GM18505 (cell line): ENCODE measurements at regions not wholly inside any gene's neighbourhood (a gene's known extent, or its start where the extent isn't known, plus 50 kb on each side); places are given as distances from the start of the nearest gene placed in this dataset.

Experiments
- ATAC-seq: cut with Tn5 transposase; IDR thresholded peaks from one replicate; pipeline ENCODE4 v1.9.1; 2021; ENCODE audit not compliant: unreplicated experiment
- POLR2A ChIP-seq: IDR thresholded peaks from 4 replicates; pipeline ENCODE4 v1.6.1; 2011; ENCODE audit warnings: borderline replicate concordance; ENCODE audit not compliant: insufficient read depth, insufficient read length; ENCODE audit errors: extremely low read depth

DNA sequence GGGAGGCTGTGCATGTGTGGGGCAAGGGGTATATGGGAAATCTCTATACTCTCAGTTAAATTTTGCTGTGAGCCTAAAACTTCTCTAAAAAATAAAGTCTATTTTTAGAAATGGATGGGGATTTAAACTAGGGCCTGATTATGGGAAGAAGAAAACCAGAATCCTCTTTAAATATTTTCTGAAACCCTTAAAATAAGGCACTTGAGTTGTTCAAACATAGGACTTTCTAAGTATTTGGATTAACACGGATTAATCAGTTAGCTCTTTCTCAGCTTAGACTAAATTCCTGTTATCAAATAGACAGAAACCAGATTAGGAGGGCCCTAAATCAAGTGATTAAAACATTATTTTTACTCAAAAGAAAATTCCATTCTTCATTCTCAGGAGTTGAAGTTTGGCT, 438.4 kb downstream of the EFNA5 start:
- no peak for ATAC-seq
- TF ChIP-seq POLR2A, result no peak

DNA sequence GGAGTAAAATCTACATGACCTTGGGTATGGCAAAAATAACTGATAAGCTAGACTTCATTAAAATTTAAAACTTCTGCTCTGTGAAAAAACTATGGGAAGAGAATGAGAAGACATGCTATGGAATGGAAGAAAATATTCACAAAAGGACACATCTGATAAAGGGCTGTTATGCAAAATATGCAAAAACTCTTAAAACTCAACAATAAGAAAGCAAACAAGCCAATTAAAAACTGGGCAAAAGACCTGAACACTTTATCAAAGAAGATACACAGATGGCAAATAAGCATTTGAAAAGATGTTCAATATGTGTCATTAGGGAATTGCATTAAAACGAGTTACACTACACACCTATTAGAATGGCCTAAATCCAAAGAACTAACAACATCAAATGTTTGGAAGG, 439.5 kb downstream of the EFNA5 start:
- ATAC-seq, result no peak

DNA sequence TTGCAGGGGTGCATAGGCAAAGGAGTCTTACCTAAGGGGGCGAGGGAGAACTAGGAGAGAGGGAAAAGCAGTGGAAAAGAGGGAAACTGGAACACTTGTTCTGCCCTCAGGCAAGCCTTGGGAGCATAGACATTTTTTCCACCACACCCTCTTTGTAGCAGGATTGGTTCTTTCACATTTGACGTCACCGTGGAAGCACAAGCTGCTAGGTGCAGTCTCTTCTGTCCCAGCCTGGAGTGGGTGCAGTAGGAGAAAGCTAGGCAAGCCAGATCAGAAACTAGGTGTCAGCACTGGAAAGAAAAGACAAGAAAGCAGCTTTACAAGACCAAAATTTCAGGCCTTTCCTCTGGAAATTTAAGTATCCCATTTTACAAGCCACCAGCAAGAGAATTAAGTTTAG, 440.4 kb downstream of the EFNA5 start:
- no peak for ATAC-seq
- no peak for TF ChIP-seq POLR2A

More for the DNA sequence above, 439.5 kb downstream of the EFNA5 start:
- TF ChIP-seq POLR2A, result no peak

DNA sequence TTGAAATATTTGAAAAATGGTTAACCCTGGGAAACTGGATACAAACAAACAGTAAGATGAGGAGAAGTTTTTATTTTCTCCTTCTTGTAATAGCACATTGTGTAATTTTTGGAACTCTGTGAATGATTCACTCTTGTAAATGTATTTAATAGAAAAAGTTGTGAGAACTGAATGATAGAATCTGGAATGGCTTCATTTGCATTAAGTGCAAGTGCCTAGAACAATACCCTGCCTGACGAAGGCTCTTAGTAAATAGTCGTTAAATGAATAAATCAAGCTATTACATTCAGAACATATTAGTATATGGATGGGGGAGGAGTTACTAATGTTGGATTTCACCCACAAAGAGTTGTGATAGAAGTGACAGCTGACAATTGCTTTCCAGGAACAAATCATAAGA, 442.5 kb downstream of the EFNA5 start:
- ATAC-seq, result no peak
- TF ChIP-seq POLR2A, result no peak

DNA sequence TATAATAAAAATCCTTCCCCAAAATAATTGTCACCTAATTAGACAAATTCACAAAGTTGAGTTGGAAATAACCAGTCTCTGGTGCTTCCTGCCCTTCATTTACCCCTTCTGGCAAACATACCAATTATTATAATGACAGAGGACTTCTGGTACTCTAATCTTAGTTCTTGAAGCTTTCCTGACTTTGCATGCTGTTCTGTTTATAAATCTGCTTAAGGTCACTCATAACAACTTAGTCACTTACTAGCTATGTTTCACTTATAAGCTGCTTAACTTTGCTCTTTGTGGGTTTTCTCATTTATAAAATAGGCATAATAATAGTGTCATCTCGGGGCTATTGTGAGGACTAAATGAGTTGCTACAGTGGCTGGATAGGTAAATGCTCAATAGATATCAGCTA, 446.5 kb downstream of the EFNA5 start:
- ATAC-seq, result no peak
- TF ChIP-seq POLR2A, result no peak

DNA sequence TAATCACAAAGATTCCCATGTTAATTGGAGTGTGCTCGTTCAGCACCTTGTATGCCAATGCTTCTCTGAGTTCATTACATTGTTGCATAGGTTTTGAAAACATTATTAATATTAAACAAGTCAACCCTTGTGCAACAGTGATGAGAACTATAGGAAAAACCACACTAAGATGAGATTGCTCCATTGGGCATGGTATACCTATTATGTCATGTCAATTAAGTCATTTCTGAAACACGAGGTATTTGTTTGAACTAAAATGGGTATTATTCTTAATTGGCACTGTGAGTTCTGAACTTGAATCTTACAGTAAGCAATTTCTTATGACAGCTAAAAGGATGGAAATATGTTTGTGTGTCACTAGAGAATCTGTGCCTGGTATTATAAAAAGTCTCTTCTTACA, 447.7 kb downstream of the EFNA5 start:
- ATAC-seq, result no peak
- no peak for TF ChIP-seq POLR2A

DNA sequence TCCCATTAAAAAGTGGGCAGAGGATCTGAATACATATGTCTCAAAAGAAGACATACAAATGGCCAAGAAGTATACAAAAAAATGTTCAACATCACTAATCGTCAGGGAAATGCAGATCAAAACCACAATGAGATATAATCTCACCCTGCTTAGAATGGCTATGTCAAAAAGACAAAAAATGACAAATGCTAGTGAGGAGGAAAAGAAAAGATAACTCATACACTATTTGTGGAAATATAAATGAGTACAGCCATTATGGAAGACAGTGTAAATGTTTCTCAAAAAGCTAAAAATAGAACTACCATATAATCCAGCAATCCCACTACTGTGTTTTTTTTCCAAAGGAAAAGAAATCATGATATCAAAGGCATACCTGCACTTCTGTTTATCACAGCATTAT, 450.7 kb downstream of the EFNA5 start:
- TF ChIP-seq POLR2A, result no peak
- ATAC-seq, result no peak

DNA sequence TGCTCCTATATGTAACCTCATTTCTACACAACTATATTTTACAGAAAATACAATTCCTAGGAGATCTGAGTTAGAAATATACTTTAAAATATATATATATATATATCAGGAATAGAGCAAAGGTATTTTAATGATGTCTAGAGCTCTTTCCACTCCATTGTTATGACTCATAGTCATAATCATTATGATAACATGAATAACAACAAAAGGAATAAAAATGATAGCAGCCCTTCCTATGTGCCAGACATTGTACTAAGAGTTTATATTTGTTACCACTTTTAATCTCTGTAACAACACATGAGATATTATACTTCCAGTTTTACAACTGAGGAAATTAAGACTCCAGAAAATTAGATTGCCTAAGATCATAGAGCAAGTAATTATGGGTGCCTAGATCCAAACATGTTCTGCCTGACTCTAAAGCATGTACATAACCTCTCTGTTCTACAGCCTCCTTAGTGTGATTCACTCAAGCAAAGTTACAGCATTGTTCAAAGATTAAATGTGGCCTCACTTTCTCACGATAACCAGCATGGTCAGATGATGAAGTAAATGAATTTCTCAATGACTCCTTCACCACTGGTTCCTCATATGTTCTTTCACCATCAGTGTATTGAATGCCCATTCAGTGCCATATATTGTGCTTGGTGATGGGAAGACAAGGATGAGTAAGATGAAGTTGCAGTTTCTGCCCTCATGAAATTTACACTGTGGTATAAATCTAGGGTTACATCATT, 452.1 kb downstream of the EFNA5 start:
- no peak for TF ChIP-seq POLR2A
- no peak for ATAC-seq

DNA sequence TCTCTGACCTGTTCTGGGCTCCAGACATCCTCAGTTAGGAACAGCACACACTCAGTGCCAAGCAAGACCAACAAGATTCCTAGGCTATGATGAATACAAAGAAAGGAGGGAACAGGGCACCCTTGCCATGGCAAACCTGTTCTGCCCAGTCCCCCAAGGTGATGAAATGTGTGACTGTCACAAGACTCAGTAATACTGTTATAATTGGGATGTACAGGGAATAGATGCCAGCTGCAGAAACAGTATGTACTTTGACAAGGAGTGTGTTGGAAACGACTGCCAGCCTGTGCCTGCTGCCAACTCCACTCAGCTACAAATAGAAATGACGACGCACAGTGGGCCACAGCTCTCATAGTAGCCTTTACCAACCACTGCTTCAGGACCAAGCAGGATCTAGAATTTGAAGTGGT, 453.0 kb downstream of the EFNA5 start:
- no peak for TF ChIP-seq POLR2A
- ATAC-seq, result no peak

DNA sequence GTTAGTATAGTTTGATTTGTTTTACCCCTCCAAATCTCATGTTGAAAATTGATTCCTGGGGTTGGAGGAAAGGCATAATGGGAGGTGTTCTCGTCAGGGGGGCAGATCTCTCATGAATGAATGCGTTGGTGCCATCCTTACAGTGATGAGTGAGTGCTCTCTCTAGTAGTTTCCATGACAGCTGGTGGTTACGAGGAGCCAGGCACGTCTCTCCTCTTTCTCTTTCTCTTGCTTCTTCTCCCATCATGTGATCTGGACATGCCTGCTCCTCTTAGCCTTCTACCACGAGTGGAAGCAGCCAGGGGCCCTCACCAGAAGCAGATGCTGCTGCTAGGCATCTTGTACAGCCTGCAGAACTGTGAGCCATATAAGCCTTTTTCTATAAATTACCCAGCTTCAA, 454.1 kb downstream of the EFNA5 start:
- TF ChIP-seq POLR2A, result no peak
- no peak for ATAC-seq

DNA sequence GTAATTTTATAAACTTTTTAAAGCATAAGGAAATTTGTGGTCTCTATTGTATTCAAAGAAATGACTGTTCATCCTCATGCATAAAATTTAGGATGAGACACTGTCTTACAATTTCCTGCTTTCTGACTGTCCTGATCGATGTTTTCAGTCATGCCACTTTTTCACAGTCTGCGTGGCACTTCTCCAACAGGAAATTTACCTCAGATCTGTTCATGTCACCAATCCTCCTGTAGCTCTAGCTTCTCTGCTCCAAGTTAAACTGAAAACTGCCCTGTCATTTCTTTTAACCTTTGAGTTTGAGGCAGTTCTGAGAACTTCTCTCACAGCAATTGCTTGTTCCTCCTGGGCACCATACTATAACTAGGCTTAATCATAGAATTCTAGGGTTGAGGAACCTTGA, 455.1 kb downstream of the EFNA5 start:
- ATAC-seq, result no peak
- TF ChIP-seq POLR2A, result no peak

DNA sequence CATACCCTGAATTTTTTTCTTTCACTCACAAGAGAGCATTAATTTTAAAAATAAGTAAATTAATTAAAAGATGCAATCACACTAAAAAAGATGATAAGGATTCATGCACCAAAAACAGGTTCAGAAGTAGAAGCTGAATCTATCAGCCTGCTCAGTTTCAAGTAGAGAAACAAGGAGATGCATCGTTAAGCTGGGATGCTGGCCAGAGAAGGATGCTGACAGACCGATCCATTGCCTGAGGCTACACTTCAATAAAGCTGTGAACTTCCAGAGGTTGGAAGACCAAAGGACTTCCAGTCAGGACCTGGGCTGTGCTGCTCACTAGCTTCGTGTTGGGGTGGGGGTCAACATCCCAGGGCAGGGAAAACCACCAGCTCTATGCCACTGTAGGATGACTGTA, 457.7 kb downstream of the EFNA5 start:
- no peak for TF ChIP-seq POLR2A
- ATAC-seq, result no peak

DNA sequence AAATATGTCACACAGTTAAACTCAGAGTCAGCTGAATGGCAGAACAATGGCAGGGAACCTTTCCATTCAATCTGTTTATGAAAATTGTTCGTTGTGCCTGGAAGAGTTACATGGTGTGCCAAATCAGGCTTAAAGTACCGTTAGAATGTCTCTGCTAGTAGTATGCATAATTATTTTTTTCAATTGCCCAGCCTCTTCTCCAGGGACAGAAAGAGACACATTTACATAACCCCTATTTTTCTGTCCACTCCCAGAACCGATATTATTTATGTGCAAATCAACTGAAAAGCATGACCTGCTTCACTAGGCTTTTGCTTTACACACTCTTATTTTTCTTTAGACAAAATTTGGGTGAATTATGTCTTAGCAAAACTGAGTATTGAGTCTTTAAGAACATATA, 459.1 kb downstream of the EFNA5 start:
- TF ChIP-seq POLR2A, result no peak
- ATAC-seq, result no peak

DNA sequence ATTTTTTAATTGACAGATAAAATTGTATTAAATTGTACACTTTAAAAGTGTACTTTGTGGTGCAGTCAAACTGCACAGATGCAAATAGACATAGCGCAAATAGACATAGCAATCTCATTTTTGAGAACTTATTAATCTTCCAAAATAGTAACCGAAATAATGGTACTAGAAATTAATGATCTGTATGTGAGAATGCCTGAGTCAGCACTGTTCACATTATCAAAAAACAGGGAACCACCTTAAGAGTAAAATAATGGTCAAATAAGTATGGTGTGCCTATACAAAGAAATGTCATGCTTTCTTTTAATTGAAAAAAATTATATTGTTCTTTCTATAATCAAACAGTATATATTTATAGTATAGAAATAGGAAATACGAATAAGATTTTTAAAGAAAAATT, 461.9 kb downstream of the EFNA5 start:
- ATAC-seq, result no peak
- TF ChIP-seq POLR2A, result no peak

DNA sequence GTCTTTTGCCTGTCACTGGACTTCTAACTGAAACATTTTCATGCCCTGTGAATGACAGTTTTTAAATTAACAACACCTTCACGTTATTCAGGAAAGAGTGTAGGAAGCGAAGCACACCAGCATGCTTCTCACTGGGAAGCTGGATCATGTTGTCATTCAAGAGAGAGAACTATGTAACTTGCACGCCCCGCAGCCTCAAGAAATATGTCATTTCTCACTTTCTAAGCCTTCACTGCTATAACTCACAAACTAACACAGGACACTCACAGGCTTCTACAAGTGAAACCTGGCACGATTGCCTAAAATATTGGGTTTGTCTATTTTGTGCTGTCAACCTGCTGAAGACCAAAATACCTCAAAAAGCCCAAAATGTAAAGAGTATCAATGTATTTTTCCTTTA, 466.3 kb downstream of the EFNA5 start:
- no peak for TF ChIP-seq POLR2A
- no peak for ATAC-seq

DNA sequence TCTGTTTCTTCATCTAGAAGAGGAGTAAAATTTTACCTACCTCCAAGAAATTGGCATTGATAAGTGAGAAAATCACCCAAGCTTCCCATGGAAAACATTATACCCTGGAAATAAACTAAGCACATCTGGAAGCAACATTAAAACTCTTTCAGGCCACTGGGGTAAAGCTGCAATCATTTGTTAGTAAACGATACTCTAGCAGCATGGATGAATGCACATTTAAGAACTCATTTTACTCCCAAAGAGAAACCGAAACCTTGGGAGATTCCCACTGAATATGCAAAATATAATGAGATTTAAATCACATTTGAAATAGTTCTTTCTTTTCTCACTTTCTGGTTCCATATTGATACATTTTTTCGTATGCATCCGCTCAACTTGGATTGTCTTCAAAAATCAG, 467.5 kb downstream of the EFNA5 start:
- no peak for ATAC-seq
- no peak for TF ChIP-seq POLR2A

DNA sequence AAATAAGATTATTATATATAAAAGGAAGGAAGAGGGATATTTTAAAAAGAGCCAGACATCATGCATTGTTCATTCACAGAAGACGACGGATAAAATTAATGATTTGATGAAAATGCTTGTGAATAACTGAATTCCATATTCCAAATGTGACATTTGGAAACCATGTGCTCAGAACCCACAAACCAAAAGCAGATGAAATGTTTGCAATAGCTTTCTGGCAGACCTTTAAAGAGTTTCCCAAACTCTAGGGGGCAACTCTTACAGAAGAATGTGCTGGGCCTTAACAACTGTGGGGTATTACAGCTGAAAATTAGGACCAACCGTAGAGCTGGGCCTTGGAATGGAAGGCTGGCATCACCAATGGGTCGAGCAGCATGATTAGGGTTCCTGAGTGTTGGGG, 471.0 kb downstream of the EFNA5 start:
- TF ChIP-seq POLR2A, result no peak
- no peak for ATAC-seq
